GM21786 (cell line): ENCODE measurements at regions not wholly inside any gene's neighbourhood (a gene's known extent, or its start where the extent isn't known, plus 50 kb on each side); places are given as distances from the start of the nearest gene placed in this dataset.
"Not testable (repeated sequence)": the region's sequence is repeated elsewhere in the genome, so short reads cannot be mapped to it uniquely, and the experiment has no call there.

Experiments used
- ATAC-seq: cut with Tn5 transposase; IDR thresholded peaks from one replicate; pipeline ENCODE4 v1.9.1; 2021; ENCODE audit not compliant: unreplicated experiment

DNA sequence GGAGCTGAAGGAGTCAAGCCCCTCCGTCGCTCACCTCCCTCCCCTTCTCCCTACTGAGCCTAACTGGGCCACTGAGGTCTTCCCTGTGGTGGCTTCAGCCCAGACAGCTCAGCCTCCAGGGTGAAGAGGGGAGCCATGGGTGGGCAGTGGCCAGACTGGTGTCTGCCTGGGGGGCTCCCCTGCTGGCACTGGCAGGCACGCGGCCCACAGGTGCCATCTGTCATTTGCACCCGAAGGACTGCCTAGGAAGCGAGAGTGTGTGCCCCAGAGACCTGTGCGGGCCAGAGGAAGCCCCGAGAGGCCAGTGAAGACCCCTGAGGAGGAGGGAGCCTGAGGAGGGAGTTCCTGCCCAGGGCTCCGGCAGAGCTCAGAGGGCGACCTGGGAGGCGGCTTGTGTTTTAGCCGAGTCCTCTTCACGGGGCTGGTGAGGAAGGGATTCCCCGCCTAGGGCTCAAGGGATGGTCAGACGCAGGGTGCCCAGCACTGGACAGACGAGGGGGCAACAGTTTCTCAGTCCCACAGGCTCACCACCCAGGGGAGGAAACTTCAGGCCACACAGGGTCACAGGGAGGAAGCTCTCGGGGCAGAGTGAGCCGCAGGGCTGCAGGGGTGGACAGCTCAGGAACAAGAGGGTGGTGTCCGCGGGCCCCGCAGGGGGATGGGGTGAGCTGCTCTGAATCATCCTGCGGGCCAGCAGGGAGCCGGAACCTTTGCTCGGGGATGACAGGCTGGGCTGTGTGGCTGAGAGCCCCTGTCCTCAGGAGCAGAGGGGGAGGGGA lies 76.2 kb upstream of the PPP2R2D start:
- ATAC-seq: no peak

DNA sequence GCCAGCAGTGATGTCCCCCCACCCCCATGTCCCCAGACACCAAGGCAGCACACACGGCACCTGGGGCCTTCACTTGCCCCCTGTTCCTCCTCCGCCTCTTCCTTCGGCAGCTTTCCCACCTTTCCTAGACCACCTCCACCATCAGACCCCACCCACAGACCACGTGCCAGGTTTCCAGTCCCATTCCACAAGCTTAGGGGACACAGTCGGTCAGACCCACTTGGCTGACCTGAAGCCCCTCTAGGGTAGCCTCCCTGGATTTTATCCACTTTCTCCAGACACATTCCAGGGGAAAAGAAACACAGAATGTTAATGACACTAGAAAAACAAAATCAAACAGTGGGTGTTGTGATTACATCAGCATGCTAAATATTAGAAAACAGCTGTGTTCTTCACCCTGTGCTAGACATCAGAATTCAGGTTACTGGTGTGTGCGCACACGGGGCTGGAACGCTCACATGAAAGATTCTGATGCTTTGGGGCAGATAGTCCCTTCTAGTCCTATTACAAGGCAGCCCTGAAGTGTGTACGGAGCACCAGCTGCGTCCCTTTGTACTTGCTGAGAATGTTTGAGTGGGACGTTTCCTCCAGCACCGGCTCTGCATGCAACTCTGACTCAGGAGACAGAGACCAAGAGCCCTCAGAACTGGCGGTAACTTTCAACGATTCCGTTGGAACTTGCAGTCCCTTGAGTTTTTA lies 75.5 kb upstream of the PPP2R2D start:
- no peak for ATAC-seq

DNA sequence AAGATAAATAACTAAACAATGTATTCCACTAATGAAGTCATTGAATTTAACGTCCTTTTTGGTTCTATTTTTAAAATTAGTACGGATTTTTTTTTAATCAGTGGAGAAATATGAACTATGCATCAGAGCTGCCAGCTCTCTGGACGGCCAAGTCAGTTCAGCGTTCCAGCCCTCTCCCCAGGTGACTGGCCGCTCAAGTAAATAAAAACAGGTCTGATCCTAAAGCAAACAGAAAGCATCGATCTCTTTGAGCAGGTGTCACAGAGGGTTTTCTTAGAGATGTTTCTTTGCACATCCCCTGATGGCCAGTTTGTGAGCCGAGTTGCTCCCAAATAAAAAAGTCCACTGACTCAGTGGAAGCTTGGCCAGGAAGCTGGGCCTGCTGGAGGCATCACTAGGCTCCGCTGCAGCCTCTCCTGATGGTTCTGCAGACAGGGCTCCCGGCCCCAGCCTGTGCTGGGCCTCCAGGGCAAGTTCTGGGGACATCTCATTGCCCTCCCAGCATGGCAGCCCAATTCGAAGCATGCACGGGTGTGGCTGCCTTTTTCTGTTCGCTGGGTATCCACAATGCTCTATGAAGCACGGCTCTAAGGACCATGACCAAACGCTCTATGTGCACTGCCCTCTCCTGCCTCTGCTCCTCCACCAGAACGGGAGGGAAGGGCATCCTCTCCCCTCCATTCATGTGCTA lies 74.7 kb upstream of the PPP2R2D start:
- ATAC-seq: no peak

DNA sequence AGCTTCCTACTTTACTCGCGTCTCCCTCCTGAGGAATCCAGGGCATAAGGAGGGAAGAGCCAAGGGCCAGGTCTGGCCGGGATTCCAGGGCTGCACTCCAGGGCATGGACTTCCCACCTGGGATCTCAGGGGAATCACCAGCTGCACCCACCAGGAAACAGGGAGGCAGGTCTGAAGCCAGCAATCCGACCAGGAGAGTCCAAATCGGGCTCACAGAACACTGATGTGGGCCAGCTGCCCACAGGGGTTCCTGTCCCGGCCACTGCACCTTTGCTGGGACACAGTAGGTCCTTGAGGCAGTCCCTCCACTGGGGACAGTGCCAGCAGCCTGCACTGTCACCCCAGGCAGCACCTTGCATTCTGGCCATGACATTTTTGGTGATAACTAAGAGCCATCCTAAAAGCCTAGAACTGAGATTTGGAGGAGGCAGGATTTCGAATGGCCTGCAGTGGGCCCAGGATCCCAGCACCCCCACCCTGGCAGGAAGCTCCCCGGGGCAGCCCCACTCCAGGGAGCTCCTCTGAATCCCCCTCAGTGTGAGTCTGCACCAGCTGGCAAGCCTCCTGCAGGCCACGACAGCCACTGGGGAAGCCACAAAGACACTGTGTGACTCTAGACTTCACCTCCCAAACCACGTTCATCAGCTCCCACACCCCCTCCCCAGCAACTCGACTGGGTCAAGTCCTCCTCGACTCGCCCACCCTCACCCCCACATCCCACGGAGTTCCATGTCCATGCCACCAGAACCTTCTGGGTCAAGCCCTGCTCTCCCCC lies 71.5 kb upstream of the PPP2R2D start:
- no peak for ATAC-seq

DNA sequence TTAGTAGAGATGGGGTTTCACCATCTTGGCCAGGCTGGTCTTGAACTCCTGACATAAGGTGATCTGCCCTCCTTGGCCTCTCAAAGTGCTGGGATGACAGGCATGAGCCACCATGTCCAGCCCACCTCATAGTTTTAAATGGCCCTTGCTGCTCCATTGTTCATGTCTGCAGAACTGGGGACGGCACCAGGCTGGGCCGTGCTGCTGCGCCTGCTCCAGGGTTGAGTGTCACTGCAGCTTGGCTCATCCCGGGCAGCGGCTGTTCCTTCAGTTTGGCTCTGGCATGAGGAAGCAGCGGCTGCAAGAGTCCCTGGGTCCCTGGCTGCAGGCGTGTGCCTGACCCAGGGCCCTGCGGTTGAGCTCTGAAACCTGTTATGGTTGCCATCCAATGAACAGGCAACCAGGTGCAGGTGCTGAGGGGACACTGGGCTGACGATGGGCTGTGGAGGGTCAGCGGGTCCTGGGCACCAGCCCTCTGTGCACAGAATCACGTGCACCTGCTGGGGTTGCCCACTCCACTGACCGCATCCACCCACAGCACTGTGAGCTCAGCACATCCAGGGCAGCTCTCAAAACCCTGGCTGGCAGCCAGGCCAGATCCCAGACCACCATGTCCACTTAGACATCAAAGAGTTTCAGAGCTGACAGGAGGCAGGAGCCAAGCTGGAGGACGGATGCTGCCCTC lies 70.2 kb upstream of the PPP2R2D start:
- ATAC-seq: no peak

DNA sequence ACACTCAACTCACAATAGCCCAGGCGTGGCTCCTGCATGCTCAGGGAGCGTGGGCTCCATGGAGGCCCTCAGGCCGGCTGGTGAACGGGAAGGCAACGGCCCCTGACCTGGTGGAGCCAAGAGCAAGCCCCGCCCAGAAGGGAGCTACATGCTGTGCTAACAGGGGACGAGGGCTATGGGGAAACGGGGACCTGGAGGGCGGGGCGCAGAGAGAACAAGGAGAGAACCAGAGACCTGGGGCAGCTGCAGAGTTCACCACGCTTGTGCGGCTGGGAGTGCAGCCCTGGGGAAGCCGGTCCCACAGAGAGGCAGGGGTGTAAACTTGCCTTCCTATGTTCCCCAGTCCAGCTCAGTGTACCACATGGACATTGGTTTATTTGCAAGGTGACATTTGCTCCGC lies 69.2 kb upstream of the PPP2R2D start:
- ATAC-seq: no peak

GRCh38 chr10:131832056-131832685 lies 68.6 kb upstream of the PPP2R2D start:
- no peak for ATAC-seq

- no peak for ATAC-seq
These were observed 67.8 kb upstream of the PPP2R2D start for GRCh38 chr10:131833013-131833412.

- ATAC-seq: no peak
These were observed 67.2 kb upstream of the PPP2R2D start for GRCh38 chr10:131833446-131834080.

DNA sequence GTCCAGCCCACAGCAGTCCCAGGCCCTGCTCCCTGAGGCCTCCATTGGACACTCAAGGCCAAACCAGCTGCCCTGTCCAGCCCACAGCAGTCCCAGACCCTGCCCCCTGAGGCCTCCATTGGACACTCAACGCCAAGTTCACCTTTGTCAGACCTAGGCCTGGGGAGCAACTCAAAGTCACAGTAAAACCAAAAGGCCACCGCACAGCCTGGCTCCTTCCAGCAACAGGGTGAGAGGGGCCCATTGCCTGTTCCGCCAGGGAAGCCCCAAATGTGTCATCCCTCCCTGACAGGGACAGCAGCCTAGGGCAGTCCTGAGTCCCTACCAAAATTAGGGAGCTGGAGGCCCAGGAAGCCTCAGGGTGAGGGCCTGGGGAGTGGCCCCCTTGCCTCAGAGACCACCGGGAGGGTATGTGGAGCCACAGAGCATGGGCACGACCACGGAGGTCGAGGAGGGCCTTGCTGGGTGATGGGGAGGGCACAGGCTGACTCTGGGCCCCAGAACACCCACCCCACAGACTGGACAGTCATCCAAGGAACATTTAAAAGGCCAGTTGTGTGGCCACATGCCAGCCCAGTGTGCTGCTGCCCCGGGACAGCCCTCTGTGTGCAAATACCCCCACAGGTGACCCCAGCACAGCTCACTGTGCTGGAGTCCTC lies 66.5 kb upstream of the PPP2R2D start:
- no peak for ATAC-seq

DNA sequence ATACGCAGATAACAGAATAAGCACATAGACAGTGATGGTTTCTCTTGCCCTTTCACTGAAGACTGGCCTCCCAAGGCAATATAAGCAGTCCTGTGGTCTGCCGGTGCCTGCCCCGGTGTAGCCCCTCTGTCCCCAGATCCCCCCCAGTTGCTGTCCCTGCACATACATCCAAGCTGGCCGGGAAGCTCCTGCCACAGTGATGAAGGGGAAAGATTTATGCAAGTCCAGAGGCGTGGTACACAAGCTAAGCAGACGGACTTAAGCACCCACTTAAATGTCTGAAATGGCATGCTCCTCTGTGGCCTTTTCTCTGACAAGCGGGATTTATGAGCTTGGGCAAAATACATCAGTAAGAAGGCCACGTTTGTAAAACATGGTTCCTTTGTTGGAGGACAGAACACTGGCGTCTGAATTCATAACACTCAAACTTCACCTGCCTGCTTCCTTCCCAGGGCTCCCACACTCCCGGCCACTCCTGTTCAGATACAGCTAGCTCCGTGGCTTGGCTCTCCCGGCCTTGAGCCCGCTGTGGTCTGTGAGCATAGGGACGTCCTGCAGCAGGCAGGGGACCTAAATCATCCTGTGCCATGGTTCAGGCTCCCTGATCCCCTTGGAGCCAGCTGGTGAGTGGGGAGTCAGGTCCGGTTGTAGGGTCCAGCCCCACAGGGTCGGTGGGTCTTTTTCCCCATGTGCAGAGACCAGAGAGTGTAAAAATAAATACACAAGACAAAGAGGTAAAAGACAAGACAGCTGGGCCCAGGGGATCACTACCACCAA lies 61.7 kb upstream of the PPP2R2D start:
- ATAC-seq: no peak

GRCh38 chr10:131839880-131840787 lies 60.7 kb upstream of the PPP2R2D start:
- not testable (repeated sequence) for ATAC-seq

DNA sequence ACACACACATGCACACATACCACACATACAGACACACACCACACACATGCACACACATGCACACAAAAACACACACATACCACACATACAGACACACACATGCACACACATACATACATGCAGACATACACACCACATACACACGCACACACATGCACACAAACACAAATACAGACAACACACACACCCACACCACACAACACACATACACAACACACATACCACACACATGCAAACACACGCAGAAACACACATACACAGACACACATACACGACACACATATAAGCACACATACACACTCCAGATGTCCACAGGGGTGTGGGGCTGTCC lies 60.1 kb upstream of the PPP2R2D start:
- ATAC-seq: no peak

GRCh38 chr10:131841131-131841660 lies 59.6 kb upstream of the PPP2R2D start:
- no peak for ATAC-seq

GRCh38 chr10:131841661-131842139 lies 59.1 kb upstream of the PPP2R2D start:
- ATAC-seq: no peak

DNA sequence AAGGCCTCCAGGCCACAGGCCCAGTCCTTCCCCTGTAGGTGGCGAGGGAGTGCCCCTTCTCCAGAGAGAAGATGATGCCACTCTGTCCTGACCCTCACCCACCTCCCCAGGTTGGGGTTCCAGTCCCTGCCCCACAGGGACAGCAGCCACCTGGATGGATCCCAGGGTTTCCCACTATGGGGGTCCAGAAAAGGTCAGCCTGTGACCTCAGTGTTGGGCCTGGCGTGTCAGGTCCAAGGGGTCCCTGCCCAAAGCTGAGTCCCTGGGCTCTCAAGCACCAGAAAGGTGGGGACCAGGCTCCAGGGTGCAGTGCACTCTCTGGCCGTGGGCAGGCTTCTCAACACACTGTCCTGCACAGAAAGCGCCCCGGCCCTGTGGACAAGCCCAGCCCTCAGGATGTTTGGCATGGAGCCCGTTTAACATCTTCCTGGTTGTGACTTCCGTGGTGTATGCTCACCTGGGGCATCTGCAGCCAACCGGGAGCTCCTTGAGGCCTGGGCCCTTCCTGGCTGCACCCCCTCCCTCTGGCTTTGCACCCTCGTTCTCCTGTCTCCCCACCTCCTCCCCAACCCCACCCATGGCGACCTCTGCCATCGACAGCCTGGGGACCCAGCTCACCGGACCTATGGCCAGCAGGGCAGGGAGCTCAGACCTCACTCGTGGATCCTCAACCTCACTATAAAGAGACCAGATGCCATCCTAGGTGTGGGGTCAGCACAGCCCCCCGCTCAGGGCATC lies 58.3 kb upstream of the PPP2R2D start:
- ATAC-seq: no peak
